Activated CD4-positive, alpha-beta T cell treated with anti-CD3 and anti-CD28 coated beads for 36 hours (primary cell): ENCODE measurements at regions not wholly inside any gene's neighbourhood (a gene's known extent, or its start where the extent isn't known, plus 50 kb on each side); places are given as distances from the start of the nearest gene placed in this dataset.
"Not testable (repeated sequence)": the region's sequence is repeated elsewhere in the genome, so short reads cannot be mapped to it uniquely, and the experiment has no call there.

Experiments
- ATAC-seq: fragments of 200-7000 bp; cut with Tn5 transposase; one replicate; pipeline ENCODE4 v1.10.0; 2021; ENCODE audit warnings: mild to moderate bottlenecking, moderate library complexity
- CTCF ChIA-PET: fragments of 350-600 bp; sonication (Branson Sonifier 250); formaldehyde crosslinking; loops from one replicate; lab custom pipeline; 2021; ENCODE audit warnings: antibody characterized with exemption; lab: Charles Lee
- POLR2A ChIA-PET: fragments of 350-600 bp; sonication (Branson Sonifier 250); formaldehyde crosslinking; loops from one replicate; lab custom pipeline; 2021; ENCODE audit warnings: antibody characterized with exemption, inconsistent platforms; lab: Charles Lee
- DNase-seq: peaks from one replicate; pipeline ENCODE4 v3.0.0-alpha.2; 2020
- H3K27ac Mint-ChIP-seq: one replicate; pipeline ENCODE4 v1.8.0; 2021; ENCODE audit warnings: mixed read lengths
- H3K27me3 Mint-ChIP-seq: one replicate; pipeline ENCODE4 v1.8.0; 2021; ENCODE audit warnings: mixed read lengths
- H3K36me3 Mint-ChIP-seq: one replicate; pipeline ENCODE4 v1.8.0; 2021; ENCODE audit warnings: low read depth, mixed read lengths
- H3K4me1 Mint-ChIP-seq: one replicate; pipeline ENCODE4 v1.8.0; 2021; ENCODE audit warnings: mixed read lengths
- H3K4me3 Mint-ChIP-seq: one replicate; pipeline ENCODE4 v1.8.0; 2021; ENCODE audit warnings: mild to moderate bottlenecking, moderate library complexity, mixed read lengths
- H3K9me3 Mint-ChIP-seq: one replicate; pipeline ENCODE4 v1.8.0; 2021; ENCODE audit warnings: low read depth, mixed read lengths
- intact Hi-C, 2 experiments: fragments of 100-400 bp; cut with DNase I in 1 of 2; cut with micrococcal nuclease in 1 of 2; formaldehyde crosslinking; loops; one replicate each; pipeline versions ENCODE4 v1.14.2 to v1.15.1; 2022 to 2024; cut with DNase I, micrococcal nuclease

GRCh38 chr7:91473619-91474018, 209.4 kb downstream of the FZD1 start:
- POLR2A ChIA-PET = no interaction called here
- DNase-seq = no peak

GRCh38 chr7:91474074-91474473, 209.8 kb downstream of the FZD1 start:
- Mint-ChIP-seq H3K4me3 (no peak overlapping the region), H3K27ac (no peak overlapping the region), H3K36me3 (no peaks in the 10 kb centered on the region), H3K9me3 (peaks cover 15% of the 10 kb centered on the region), H3K27me3 (no peaks in the 10 kb centered on the region), H3K4me1 (no peaks in the 10 kb centered on the region)
- CTCF ChIA-PET = interaction anchor here (0.6 kb wide), 1 partner anchor 408 kb away, joined by 3 read pairs; no protein-coding TSS in a partner anchor
- DNase-seq (no peak), ATAC-seq (no peak)
- POLR2A ChIA-PET = no interaction called here
- intact Hi-C loops = no loop called here

More at GRCh38 chr7:91473619-91474018, 209.4 kb downstream of the FZD1 start:
- no peaks in the 10 kb centered on the region for H3K27me3 Mint-ChIP-seq
- peaks cover 15% of the 10 kb centered on the region for H3K9me3 Mint-ChIP-seq
- H3K4me1 Mint-ChIP-seq = no peaks in the 10 kb centered on the region
- CTCF ChIA-PET = interaction anchor here (0.6 kb wide), 2 partner anchors 10 to 408 kb away, joined by 3 read pairs; no protein-coding TSS in a partner anchor
- no peak for ATAC-seq
- intact Hi-C loops = no loop called here
- no peak overlapping the region for H3K4me3 Mint-ChIP-seq
- H3K36me3 Mint-ChIP-seq = no peaks in the 10 kb centered on the region
- no peak overlapping the region for H3K27ac Mint-ChIP-seq

GRCh38 chr7:91480470-91480869, 216.2 kb downstream of the FZD1 start:
- not testable (repeated sequence) for H3K9me3 Mint-ChIP-seq

GRCh38 chr7:91491868-91492267, 227.6 kb downstream of the FZD1 start:
- H3K27ac Mint-ChIP-seq = no peak overlapping the region
- H3K9me3 Mint-ChIP-seq = peaks cover 9% of the 10 kb centered on the region

More at GRCh38 chr7:91480470-91480869, 216.2 kb downstream of the FZD1 start:
- H3K4me3 Mint-ChIP-seq, intact Hi-C loops, POLR2A ChIA-PET, H3K27me3 Mint-ChIP-seq, H3K4me1 Mint-ChIP-seq, H3K27ac Mint-ChIP-seq, DNase-seq, H3K36me3 Mint-ChIP-seq, CTCF ChIA-PET, ATAC-seq: not testable (repeated sequence)

GRCh38 chr7:91492317-91492716, 228.1 kb downstream of the FZD1 start:
- Mint-ChIP-seq H3K36me3 (no peaks in the 10 kb centered on the region), H3K27ac (no peak overlapping the region), H3K9me3 (peaks cover 9% of the 10 kb centered on the region), H3K27me3 (no peaks in the 10 kb centered on the region), H3K4me3 (no peak overlapping the region), H3K4me1 (no peaks in the 10 kb centered on the region)
- ChIA-PET CTCF (no interaction called here), POLR2A (no interaction called here)
- intact Hi-C loops = no loop called here
- ATAC-seq (no peak), DNase-seq (no peak)

More at GRCh38 chr7:91491868-91492267, 227.6 kb downstream of the FZD1 start:
- no peaks in the 10 kb centered on the region for H3K27me3 Mint-ChIP-seq
- H3K4me3 Mint-ChIP-seq = no peak overlapping the region
- H3K36me3 Mint-ChIP-seq = no peaks in the 10 kb centered on the region
- no peaks in the 10 kb centered on the region for H3K4me1 Mint-ChIP-seq
- intact Hi-C loops = no loop called here
- ATAC-seq = no peak
- ChIA-PET POLR2A (no interaction called here), CTCF (no interaction called here)
- DNase-seq = no peak

- POLR2A ChIA-PET = no interaction called here
- H3K27ac Mint-ChIP-seq = no peak overlapping the region
- no peaks in the 10 kb centered on the region for H3K36me3 Mint-ChIP-seq
- ATAC-seq (no peak), DNase-seq (no peak)
- no peak overlapping the region for H3K4me3 Mint-ChIP-seq
- CTCF ChIA-PET = no interaction called here
- H3K4me1 Mint-ChIP-seq = no peaks in the 10 kb centered on the region
- no peaks in the 10 kb centered on the region for H3K27me3 Mint-ChIP-seq
- intact Hi-C loops = no loop called here
- peaks cover 9% of the 10 kb centered on the region for H3K9me3 Mint-ChIP-seq
Observed at GRCh38 chr7:91492773-91493172, 228.5 kb downstream of the FZD1 start.

GRCh38 chr7:91494450-91494849, 230.2 kb downstream of the FZD1 start:
- POLR2A ChIA-PET = no interaction called here
- intact Hi-C loops = no loop called here
- no peaks in the 10 kb centered on the region for H3K4me1 Mint-ChIP-seq
- peaks cover 8% of the 10 kb centered on the region for H3K9me3 Mint-ChIP-seq
- no peaks in the 10 kb centered on the region for H3K36me3 Mint-ChIP-seq
- ATAC-seq (no peak), DNase-seq (no peak)
- H3K4me3 Mint-ChIP-seq = no peak overlapping the region
- no peak overlapping the region for H3K27ac Mint-ChIP-seq
- no peaks in the 10 kb centered on the region for H3K27me3 Mint-ChIP-seq
- CTCF ChIA-PET = no interaction called here

- ChIA-PET POLR2A (no interaction called here), CTCF (no interaction called here)
- DNase-seq = no peak
- no peak overlapping the region for H3K27ac Mint-ChIP-seq
- no peaks in the 10 kb centered on the region for H3K36me3 Mint-ChIP-seq
- H3K27me3 Mint-ChIP-seq = no peaks in the 10 kb centered on the region
- intact Hi-C loops = no loop called here
- H3K4me3 Mint-ChIP-seq = no peak overlapping the region
- H3K4me1 Mint-ChIP-seq = no peaks in the 10 kb centered on the region
- no peak for ATAC-seq
- H3K9me3 Mint-ChIP-seq = peaks cover 18% of the 10 kb centered on the region
Observed at GRCh38 chr7:91496251-91496820, 232.1 kb downstream of the FZD1 start.

GRCh38 chr7:91497277-91497676, 233.0 kb downstream of the FZD1 start:
- ATAC-seq, intact Hi-C loops: not testable (repeated sequence)

GRCh38 chr7:91503934-91504555, 239.8 kb downstream of the FZD1 start:
- intact Hi-C loops = no loop called here
- no peak overlapping the region for H3K27ac Mint-ChIP-seq
- ChIA-PET CTCF (no interaction called here), POLR2A (no interaction called here)
- no peak overlapping the region for H3K4me3 Mint-ChIP-seq
- no peaks in the 10 kb centered on the region for H3K4me1 Mint-ChIP-seq
- H3K9me3 Mint-ChIP-seq = peaks cover 17% of the 10 kb centered on the region
- no peak for ATAC-seq
- no peaks in the 10 kb centered on the region for H3K36me3 Mint-ChIP-seq
- H3K27me3 Mint-ChIP-seq = no peaks in the 10 kb centered on the region
- no peak for DNase-seq

More at GRCh38 chr7:91497277-91497676, 233.0 kb downstream of the FZD1 start:
- H3K27ac Mint-ChIP-seq, CTCF ChIA-PET, H3K27me3 Mint-ChIP-seq, DNase-seq, POLR2A ChIA-PET, H3K4me3 Mint-ChIP-seq, H3K4me1 Mint-ChIP-seq, H3K36me3 Mint-ChIP-seq: not testable (repeated sequence)
- peaks cover 18% of the 10 kb centered on the region for H3K9me3 Mint-ChIP-seq

- CTCF ChIA-PET = no interaction called here
Observed at GRCh38 chr7:91504919-91505318, 240.7 kb downstream of the FZD1 start.

GRCh38 chr7:91506966-91507365, 242.7 kb downstream of the FZD1 start:
- H3K4me3 Mint-ChIP-seq, H3K9me3 Mint-ChIP-seq, H3K27ac Mint-ChIP-seq, CTCF ChIA-PET, DNase-seq, H3K36me3 Mint-ChIP-seq, POLR2A ChIA-PET, H3K4me1 Mint-ChIP-seq, H3K27me3 Mint-ChIP-seq, intact Hi-C loops, ATAC-seq: not testable (repeated sequence)

More at GRCh38 chr7:91504919-91505318, 240.7 kb downstream of the FZD1 start:
- ATAC-seq (no peak), DNase-seq (no peak)
- Mint-ChIP-seq H3K4me1 (no peaks in the 10 kb centered on the region), H3K36me3 (no peaks in the 10 kb centered on the region), H3K9me3 (peaks cover 13% of the 10 kb centered on the region), H3K4me3 (no peak overlapping the region), H3K27me3 (no peaks in the 10 kb centered on the region), H3K27ac (no peak overlapping the region)
- POLR2A ChIA-PET = no interaction called here
- intact Hi-C loops = no loop called here
